Activated T-cell treated with anti-CD3 and anti-CD28 coated beads for 1 hour (primary cell): ENCODE measurements at regions not wholly inside any gene's neighbourhood (a gene's known extent, or its start where the extent isn't known, plus 50 kb on each side); places are given as distances from the start of the nearest gene placed in this dataset.

ENCODE experiments used
- DNase-seq: peaks from one replicate; pipeline ENCODE4 v3.0.0-alpha.2; 2020; ENCODE audit warnings: low read depth

- DNase-seq: no peak
These were observed 920.7 kb downstream of the SQOR start for GRCh38 chr15:46555547-46555946.

- no peak for DNase-seq
These were observed 921.2 kb downstream of the SQOR start for GRCh38 chr15:46556010-46556409.

GRCh38 chr15:46556559-46557379 is 921.9 kb downstream of the SQOR start:
- DNase-seq: no peak

- DNase-seq: no peak
These were observed 933.1 kb downstream of the SQOR start for GRCh38 chr15:46567968-46568367.

GRCh38 chr15:46569781-46570180 is 935.0 kb downstream of the SQOR start:
- DNase-seq: no peak

GRCh38 chr15:46576646-46577395 is 942.0 kb downstream of the SQOR start:
- no peak for DNase-seq

- no peak for DNase-seq
These were observed 942.9 kb downstream of the SQOR start for GRCh38 chr15:46577767-46578166.

GRCh38 chr15:46580487-46580886 is 945.7 kb downstream of the SQOR start:
- no peak for DNase-seq

- no peak for DNase-seq
These were observed 946.1 kb downstream of the SQOR start for GRCh38 chr15:46580924-46581323.

- DNase-seq: no peak
These were observed 954.3 kb downstream of the SQOR start for GRCh38 chr15:46589088-46589487.

- no peak for DNase-seq
These were observed 956.6 kb downstream of the SQOR start for GRCh38 chr15:46591462-46591861.

- no peak for DNase-seq
These were observed 960.2 kb downstream of the SQOR start for GRCh38 chr15:46595016-46595415.

GRCh38 chr15:46607077-46607476 is 972.2 kb downstream of the SQOR start:
- no peak for DNase-seq

GRCh38 chr15:46616033-46616432 is 981.2 kb downstream of the SQOR start:
- DNase-seq: no peak

- DNase-seq: no peak
These were observed 982.7 kb downstream of the SQOR start for GRCh38 chr15:46617507-46617906.

GRCh38 chr15:46618984-46619383 is 984.2 kb downstream of the SQOR start:
- no peak for DNase-seq

GRCh38 chr15:46620392-46621013 is 985.7 kb downstream of the SQOR start:
- no peak for DNase-seq

GRCh38 chr15:46622851-46623250 is 988.0 kb downstream of the SQOR start:
- no peak for DNase-seq

- DNase-seq: no peak
These were observed 1001.4 kb downstream of the SQOR start for GRCh38 chr15:46636206-46636605.

GRCh38 chr15:46644501-46645481 is 1010.0 kb downstream of the SQOR start:
- no peak for DNase-seq

- DNase-seq: no peak
These were observed 1011.7 kb downstream of the SQOR start for GRCh38 chr15:46646490-46646889.

GRCh38 chr15:46647046-46647445 is 1012.2 kb downstream of the SQOR start:
- DNase-seq: no peak
